Fibroblast of skin of scalp (primary cell): ENCODE measurements at regions not wholly inside any gene's neighbourhood (a gene's known extent, or its start where the extent isn't known, plus 50 kb on each side); places are given as distances from the start of the nearest gene placed in this dataset.
"Not testable (repeated sequence)": the region's sequence is repeated elsewhere in the genome, so short reads cannot be mapped to it uniquely, and the experiment has no call there.

Experiments used
- DNase-seq: peaks from one replicate; pipeline ENCODE4 v3.0.0-alpha.2; 2013

DNA sequence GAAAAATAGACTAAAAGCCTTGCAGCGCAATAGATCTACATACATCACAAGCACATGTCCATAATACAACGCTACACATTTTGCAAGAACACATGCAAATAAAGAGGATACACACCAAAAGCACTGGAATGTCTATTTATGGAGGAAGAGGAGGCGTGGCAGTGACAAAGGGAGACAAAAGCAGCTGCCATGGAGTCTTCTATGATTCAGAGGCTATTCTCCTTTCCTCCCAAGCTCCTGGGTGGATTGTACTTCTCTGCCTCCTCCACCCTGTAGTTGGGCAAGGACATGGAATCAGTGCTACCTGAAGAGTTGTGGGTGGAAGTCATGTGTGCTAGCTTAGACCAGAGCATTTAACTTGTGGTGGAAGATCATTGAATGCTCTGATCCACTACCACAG lies 57.9 kb upstream of the ABHD2 start:
- DNase-seq, result no peak

GRCh38 chr15:89031637-89032285 lies 56.5 kb upstream of the ABHD2 start:
- DNase-seq, result not testable (repeated sequence)

GRCh38 chr15:89034305-89034704 lies 54.0 kb upstream of the ABHD2 start:
- peak; percentile 62 for DNase-seq

DNA sequence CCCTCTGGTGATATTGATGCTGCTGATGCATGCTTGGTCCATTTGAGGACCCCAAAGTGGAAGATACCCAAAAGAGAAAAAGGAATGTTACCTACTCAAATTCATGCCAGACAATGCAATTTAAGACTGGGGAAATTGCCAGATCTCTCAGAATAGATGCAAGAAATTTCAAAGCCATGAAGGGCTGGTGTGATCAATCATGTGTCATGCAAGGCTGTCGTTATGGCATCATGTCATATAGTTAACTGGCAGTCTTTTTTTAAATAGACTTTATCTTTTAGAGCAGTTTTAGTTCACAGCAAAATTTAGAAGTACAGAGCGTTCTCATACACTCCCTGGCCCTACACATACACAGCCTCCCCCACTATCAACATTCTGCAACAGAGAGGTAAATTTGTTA lies 53.1 kb upstream of the ABHD2 start:
- no peak for DNase-seq

- no peak for DNase-seq
Observed at GRCh38 chr15:89035658-89036057, 52.6 kb upstream of the ABHD2 start.

GRCh38 chr15:89038146-89038545 lies 50.1 kb upstream of the ABHD2 start:
- no peak for DNase-seq
